Activated CD8-positive, alpha-beta T cell treated with anti-CD3 and anti-CD28 coated beads, Interleukin-2, amount 10 ng/mL, durations not matched to agents 7 days and 5 days (primary cell): ENCODE measurements at regions not wholly inside any gene's neighbourhood (a gene's known extent, or its start where the extent isn't known, plus 50 kb on each side); places are given as distances from the start of the nearest gene placed in this dataset.
"Not testable (repeated sequence)": the region's sequence is repeated elsewhere in the genome, so short reads cannot be mapped to it uniquely, and the experiment has no call there.

Experiments
- ATAC-seq: fragments of 150-1000 bp; cut with Tn5 transposase; one replicate; pipeline ENCODE4 v1.10.0; 2021; ENCODE audit warnings: moderate library complexity
- CTCF ChIA-PET: fragments of 350-600 bp; sonication (Branson Sonifier 250); formaldehyde crosslinking; loops from one replicate; lab custom pipeline; 2021; ENCODE audit warnings: antibody characterized with exemption; lab: Charles Lee
- POLR2A ChIA-PET: fragments of 350-600 bp; sonication (Branson Sonifier 250); formaldehyde crosslinking; loops from one replicate; lab custom pipeline; 2021; ENCODE audit warnings: antibody characterized with exemption; lab: Charles Lee
- DNase-seq: peaks from one replicate; pipeline ENCODE4 v3.0.0-alpha.2; 2020
- H3K27ac Mint-ChIP-seq: one replicate; pipeline ENCODE4 v1.8.0; 2021; ENCODE audit warnings: mild to moderate bottlenecking, mixed read lengths
- H3K27me3 Mint-ChIP-seq: one replicate; pipeline ENCODE4 v1.8.0; 2021; ENCODE audit warnings: low read depth, mixed read lengths
- H3K36me3 Mint-ChIP-seq: one replicate; pipeline ENCODE4 v1.8.0; 2021; ENCODE audit warnings: low read depth, mixed read lengths
- H3K4me1 Mint-ChIP-seq: one replicate; pipeline ENCODE4 v1.8.0; 2021; ENCODE audit warnings: low read depth, mixed read lengths
- H3K4me3 Mint-ChIP-seq: one replicate; pipeline ENCODE4 v1.8.0; 2021; ENCODE audit warnings: mild to moderate bottlenecking, mixed read lengths
- H3K9me3 Mint-ChIP-seq: one replicate; pipeline ENCODE4 v1.8.0; 2022; ENCODE audit warnings: mixed read lengths; ENCODE audit not compliant: insufficient read depth

DNA sequence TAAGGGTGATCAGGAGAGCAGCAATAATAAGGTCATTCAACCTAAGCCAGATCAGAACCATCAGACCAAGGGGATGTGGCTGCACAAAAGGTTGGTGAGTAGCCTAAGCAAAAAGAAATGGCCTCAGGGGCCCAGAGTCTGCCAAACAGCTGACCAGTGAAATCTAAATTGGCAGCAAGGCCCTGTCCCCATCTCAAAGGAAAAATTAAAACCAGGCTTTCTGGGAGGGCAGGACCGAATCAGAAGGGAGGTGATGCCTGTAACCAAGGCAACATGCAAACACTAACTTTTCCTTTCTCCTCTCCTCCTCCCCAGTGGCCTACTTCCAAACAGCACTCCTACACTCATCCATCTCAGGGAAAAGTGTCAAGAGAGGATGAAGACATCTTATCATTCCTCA is 256.4 kb downstream of the NUAK1 start:
- no peaks in the 10 kb centered on the region for H3K4me1 Mint-ChIP-seq
- ChIA-PET POLR2A (no interaction called here), CTCF (no interaction called here)
- ATAC-seq (no peak), DNase-seq (no peak)
- no peaks in the 10 kb centered on the region for H3K27me3 Mint-ChIP-seq
- no peak overlapping the region for H3K27ac Mint-ChIP-seq
- H3K36me3 Mint-ChIP-seq = no peaks in the 10 kb centered on the region
- no peak overlapping the region for H3K4me3 Mint-ChIP-seq
- H3K9me3 Mint-ChIP-seq = no peaks in the 10 kb centered on the region

DNA sequence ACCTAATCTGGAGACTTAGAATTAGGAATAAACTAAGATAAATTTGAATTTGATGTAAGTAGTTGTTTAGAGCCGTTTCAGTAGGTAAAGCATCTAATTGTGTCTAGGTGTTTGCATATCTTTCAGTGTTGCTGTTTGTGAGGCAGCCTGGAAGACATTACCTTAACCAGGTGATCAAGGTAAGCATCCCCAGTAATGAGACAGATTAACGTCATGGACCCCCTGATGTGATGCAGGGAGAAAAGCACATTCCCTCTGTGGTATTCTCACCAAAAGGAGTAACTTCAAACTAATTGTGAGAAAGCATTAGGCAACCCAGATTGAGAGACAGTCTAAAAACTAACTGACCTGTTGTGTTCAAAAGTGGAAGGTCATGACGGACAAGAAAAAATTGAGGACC is 251.6 kb downstream of the NUAK1 start:
- POLR2A ChIA-PET = no interaction called here
- ATAC-seq = no peak
- Mint-ChIP-seq H3K27me3 (no peaks in the 10 kb centered on the region), H3K4me1 (no peaks in the 10 kb centered on the region), H3K27ac (no peak overlapping the region), H3K4me3 (no peak overlapping the region), H3K9me3 (no peaks in the 10 kb centered on the region), H3K36me3 (no peaks in the 10 kb centered on the region)
- CTCF ChIA-PET = no interaction called here
- no peak for DNase-seq

DNA sequence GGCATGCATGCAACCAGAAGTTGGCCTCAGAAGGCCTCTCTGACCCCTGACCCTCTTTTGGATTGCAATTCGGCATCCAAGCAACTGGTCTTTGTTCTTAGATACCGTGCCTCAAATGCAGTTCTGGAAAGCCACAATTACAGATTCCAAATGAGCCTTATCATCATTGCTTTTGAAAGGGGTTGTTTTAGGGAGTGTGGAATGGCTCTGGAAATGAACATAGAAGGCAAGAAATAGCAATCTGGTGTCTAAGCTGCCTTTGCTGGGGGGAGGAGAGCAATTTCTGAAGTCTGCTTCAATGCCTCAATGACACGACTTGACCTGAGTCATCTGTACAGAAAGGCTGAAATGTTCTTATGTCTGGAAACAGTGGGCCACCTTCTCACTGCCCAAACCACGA is 250.1 kb downstream of the NUAK1 start:
- H3K4me3 Mint-ChIP-seq = no peak overlapping the region
- H3K27ac Mint-ChIP-seq = no peak overlapping the region
- no peaks in the 10 kb centered on the region for H3K4me1 Mint-ChIP-seq
- ATAC-seq = no peak
- POLR2A ChIA-PET = no interaction called here
- DNase-seq = no peak
- no peaks in the 10 kb centered on the region for H3K9me3 Mint-ChIP-seq
- no peaks in the 10 kb centered on the region for H3K36me3 Mint-ChIP-seq
- H3K27me3 Mint-ChIP-seq = no peaks in the 10 kb centered on the region
- CTCF ChIA-PET = no interaction called here

DNA sequence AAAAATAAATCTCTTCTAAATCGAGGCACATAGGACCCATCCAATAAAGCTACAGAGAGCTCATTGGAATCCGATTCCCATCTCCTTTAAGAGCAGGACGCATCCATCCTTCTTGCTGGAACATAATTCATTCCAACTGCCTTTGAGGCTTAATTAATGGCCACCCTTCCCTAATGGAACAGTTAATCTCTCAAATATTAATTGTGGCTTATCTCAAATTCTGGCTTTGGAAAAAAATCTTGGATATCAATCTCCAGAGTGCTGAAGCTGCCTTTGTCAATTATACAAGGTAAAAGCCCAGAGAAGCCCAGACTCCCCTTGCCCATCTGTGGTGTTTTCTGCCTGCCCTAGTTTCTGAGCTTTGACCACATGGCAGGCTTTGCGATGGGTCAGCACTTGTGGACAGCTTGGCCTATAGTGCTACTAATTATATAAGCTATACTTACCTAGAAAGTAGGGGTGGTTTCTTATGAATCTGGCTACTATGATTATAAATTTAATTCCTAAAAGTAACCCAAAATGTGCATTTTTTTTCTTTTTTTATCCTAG is 246.3 kb downstream of the NUAK1 start:
- ATAC-seq = no peak
- ChIA-PET POLR2A (no interaction called here), CTCF (no interaction called here)
- no peaks in the 10 kb centered on the region for H3K36me3 Mint-ChIP-seq
- H3K9me3 Mint-ChIP-seq = no peaks in the 10 kb centered on the region
- H3K4me3 Mint-ChIP-seq = no peak overlapping the region
- DNase-seq = no peak
- no peak overlapping the region for H3K27ac Mint-ChIP-seq
- no peaks in the 10 kb centered on the region for H3K27me3 Mint-ChIP-seq
- no peaks in the 10 kb centered on the region for H3K4me1 Mint-ChIP-seq

DNA sequence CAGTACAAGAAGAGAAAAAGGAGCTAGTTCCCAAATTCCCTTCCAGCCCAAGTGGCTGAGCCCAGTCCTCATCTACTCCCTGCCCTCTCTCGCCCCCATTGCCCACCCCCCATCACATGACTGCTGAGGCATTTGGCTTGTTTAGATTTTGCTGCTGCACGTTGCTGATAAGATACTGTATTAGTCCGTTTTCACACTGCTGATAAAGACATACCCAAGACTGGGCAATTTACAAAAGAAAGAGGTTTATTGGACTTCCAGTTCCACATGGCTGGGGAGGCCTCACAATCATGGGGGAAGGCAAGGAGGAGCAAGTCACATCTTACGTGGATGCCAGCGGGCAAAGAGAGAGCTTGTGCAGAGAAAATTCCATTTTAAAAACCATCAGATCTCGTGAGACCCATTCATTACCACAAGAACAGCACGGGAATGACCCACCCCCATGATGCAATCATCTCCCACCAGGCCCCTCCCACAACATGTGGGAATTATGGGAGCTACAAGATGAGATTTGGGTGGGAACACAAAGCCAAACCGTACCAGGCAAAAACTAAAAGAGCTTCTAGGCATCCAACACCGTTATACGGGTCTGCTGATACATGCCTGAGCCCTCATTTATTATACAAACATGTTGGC is 243.4 kb downstream of the NUAK1 start:
- H3K36me3 Mint-ChIP-seq, POLR2A ChIA-PET, H3K9me3 Mint-ChIP-seq, DNase-seq, H3K4me3 Mint-ChIP-seq, H3K4me1 Mint-ChIP-seq, H3K27me3 Mint-ChIP-seq, ATAC-seq, CTCF ChIA-PET, H3K27ac Mint-ChIP-seq: not testable (repeated sequence)

DNA sequence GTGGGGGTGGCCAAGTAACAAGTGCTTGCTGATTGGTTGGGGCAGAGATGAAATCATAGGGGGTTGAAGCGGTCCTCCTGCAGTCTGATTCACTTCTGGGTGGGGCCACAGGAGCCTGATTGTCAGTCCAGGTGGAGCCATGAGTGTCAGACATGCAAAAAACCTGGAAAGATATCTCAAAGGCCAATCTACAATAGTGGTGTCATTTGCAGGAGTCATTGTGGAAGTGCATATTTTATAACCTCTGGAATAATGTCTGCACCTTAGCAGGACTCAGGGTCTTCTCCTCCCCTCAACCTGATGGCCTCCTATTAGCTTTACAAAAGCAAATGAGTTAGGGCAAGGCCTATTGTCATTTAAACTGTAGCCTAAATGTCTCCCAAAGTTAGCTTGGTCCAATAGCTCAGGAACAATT is 241.4 kb downstream of the NUAK1 start:
- no peaks in the 10 kb centered on the region for H3K27me3 Mint-ChIP-seq
- no peaks in the 10 kb centered on the region for H3K36me3 Mint-ChIP-seq
- no peak overlapping the region for H3K27ac Mint-ChIP-seq
- H3K4me3 Mint-ChIP-seq = no peak overlapping the region
- no peaks in the 10 kb centered on the region for H3K9me3 Mint-ChIP-seq
- POLR2A ChIA-PET = no interaction called here
- CTCF ChIA-PET = no interaction called here
- H3K4me1 Mint-ChIP-seq = no peaks in the 10 kb centered on the region
- ATAC-seq (no peak), DNase-seq (no peak)

DNA sequence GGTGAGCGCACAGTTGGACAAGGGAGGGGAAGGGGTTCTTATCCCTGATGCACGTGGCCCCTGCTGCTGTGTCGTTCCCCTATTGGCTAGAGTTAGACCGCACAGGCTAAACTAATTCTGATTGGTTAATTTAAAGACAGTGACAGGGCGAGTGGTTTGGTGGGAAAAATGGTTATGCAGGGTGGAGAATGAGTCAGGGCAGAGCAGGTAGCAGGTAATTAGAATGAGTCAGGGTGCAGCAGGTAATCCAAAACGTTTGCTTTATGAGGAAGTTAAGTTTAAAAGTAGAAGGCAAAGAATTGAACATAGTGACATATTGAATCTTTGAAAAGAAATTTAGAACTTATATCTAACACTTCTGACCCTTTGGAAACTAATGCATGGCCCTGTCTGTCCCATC is 240.5 kb downstream of the NUAK1 start:
- ATAC-seq, H3K9me3 Mint-ChIP-seq, H3K27ac Mint-ChIP-seq, H3K4me1 Mint-ChIP-seq, DNase-seq, H3K4me3 Mint-ChIP-seq, H3K27me3 Mint-ChIP-seq, H3K36me3 Mint-ChIP-seq, CTCF ChIA-PET, POLR2A ChIA-PET: not testable (repeated sequence)

DNA sequence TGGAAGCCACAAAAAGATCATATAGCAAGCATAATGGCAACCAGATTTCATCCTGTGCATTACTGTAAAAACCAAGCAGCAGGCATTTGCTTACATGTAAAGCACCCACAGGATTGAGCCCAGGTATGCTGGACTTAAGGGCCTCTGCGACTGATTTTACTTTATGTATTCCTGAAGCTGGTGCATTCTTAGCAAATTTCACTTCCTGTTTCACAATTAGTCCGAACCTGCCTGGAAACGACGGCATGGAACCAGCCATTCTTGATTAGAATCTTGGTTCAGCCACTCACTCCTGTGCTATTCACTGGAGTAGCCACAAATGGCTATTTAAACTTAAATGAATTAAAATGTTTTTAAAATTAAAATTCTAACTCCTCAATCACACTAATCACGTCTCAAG is 239.2 kb downstream of the NUAK1 start:
- CTCF ChIA-PET = no interaction called here
- ATAC-seq (no peak), DNase-seq (no peak)
- no peaks in the 10 kb centered on the region for H3K27me3 Mint-ChIP-seq
- H3K36me3 Mint-ChIP-seq = no peaks in the 10 kb centered on the region
- no peak overlapping the region for H3K4me3 Mint-ChIP-seq
- H3K9me3 Mint-ChIP-seq = no peaks in the 10 kb centered on the region
- POLR2A ChIA-PET = no interaction called here
- no peak overlapping the region for H3K27ac Mint-ChIP-seq
- H3K4me1 Mint-ChIP-seq = no peaks in the 10 kb centered on the region

DNA sequence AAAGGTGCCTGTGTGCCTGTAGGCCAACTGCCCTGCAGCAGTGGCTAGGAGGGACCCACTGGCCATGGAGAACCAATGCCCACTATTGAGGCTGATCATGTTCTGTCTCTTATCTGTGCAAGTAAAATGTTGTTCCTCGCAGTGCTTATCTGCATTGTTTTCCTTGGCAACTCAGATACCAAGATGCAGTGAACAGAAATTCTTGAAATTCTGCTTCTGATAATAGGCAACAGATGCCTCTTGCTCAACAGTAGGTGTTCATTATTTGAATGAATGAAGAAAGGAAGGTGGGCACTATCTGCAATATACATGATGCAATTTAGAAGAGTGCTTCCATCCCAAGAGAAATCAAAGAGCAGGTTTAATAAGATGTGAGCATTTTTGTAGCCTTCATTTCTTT is 232.2 kb downstream of the NUAK1 start:
- Mint-ChIP-seq H3K27ac (no peak overlapping the region), H3K27me3 (peaks cover 5% of the 10 kb centered on the region), H3K4me3 (no peak overlapping the region), H3K4me1 (no peaks in the 10 kb centered on the region), H3K9me3 (no peaks in the 10 kb centered on the region), H3K36me3 (no peaks in the 10 kb centered on the region)
- ATAC-seq (no peak), DNase-seq (no peak)
- ChIA-PET CTCF (no interaction called here), POLR2A (no interaction called here)

DNA sequence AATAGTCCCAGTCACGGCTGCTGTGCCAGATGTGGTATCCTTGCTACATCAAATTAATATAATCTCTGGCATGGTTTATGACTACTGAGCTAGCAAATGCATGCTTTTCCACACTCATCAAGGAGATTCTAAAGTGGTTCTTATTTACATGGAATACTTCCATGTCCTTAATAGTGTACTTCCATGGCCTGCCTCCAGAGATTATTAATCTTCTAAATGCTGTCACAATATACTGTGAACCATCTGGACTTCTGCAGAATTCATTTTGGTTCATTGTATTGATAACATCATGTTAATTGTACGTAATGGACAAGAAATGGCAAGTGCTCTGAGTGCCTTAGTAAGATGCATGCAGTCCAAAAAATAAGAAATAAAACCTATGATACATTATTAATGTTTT is 230.8 kb downstream of the NUAK1 start:
- Mint-ChIP-seq H3K36me3 (no peaks in the 10 kb centered on the region), H3K4me1 (no peaks in the 10 kb centered on the region), H3K27ac (no peak overlapping the region), H3K4me3 (no peak overlapping the region), H3K27me3 (peaks cover 5% of the 10 kb centered on the region), H3K9me3 (no peaks in the 10 kb centered on the region)
- no peak for ATAC-seq
- ChIA-PET CTCF (no interaction called here), POLR2A (no interaction called here)
- DNase-seq = no peak

DNA sequence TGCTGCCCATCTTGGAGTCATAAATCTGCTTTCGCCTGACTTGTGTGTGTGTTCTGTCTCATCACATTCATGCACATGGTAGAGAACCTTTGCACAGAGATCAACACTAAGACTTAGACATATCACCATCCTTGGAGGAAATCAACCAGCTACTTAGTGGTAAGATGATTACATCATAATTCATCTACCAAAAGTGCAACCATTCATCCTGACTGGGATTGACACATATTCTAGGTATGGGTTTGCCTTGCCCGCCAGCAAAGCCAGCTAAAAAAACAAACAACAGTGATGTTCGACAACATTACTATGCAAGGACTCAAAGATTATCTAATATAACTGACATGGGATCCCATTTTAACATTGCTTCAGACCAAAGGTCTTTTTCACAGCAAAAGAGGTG is 228.7 kb downstream of the NUAK1 start:
- DNase-seq = no peak
- H3K36me3 Mint-ChIP-seq = no peaks in the 10 kb centered on the region
- no peak for ATAC-seq
- ChIA-PET CTCF (no interaction called here), POLR2A (no interaction called here)
- peaks cover 5% of the 10 kb centered on the region for H3K27me3 Mint-ChIP-seq
- no peaks in the 10 kb centered on the region for H3K4me1 Mint-ChIP-seq
- H3K9me3 Mint-ChIP-seq = no peaks in the 10 kb centered on the region
- H3K4me3 Mint-ChIP-seq = no peak overlapping the region
- no peak overlapping the region for H3K27ac Mint-ChIP-seq

DNA sequence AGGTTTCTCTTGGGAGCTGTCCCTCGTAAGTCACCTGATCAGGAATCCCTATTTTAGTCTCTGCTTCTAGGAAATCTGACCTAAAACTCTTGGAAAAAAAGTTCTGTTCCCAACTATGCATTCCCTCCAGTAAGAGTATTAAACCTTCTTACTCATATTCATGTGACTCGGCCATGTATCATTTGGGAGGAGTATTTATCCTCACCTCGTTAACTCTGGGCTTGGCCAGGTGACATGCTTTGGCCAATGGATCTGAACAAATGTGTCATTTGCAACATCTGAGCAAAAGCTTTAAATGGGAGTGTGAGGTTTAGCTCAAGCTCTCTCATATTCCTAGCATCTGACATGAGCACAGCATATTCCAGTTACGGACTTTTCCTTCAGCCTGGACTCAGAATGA is 226.8 kb downstream of the NUAK1 start:
- H3K9me3 Mint-ChIP-seq = no peaks in the 10 kb centered on the region

More for the DNA sequence above, 226.8 kb downstream of the NUAK1 start:
- Mint-ChIP-seq H3K27me3 (no peaks in the 10 kb centered on the region), H3K4me1 (no peaks in the 10 kb centered on the region), H3K27ac (no peak overlapping the region), H3K36me3 (no peaks in the 10 kb centered on the region), H3K4me3 (no peak overlapping the region)
- CTCF ChIA-PET = no interaction called here
- POLR2A ChIA-PET = no interaction called here
- no peak for ATAC-seq
- no peak for DNase-seq
